CD8-positive, alpha-beta memory T cell (primary cell): ENCODE measurements at regions not wholly inside any gene's neighbourhood (a gene's known extent, or its start where the extent isn't known, plus 50 kb on each side); places are given as distances from the start of the nearest gene placed in this dataset.

Source experiments
- CTCF ChIA-PET: fragments of 350-600 bp; sonication (Branson Sonifier 250); formaldehyde crosslinking; loops from one replicate; lab custom pipeline; 2021; ENCODE audit warnings: antibody characterized with exemption; lab: Charles Lee
- POLR2A ChIA-PET: fragments of 350-600 bp; sonication (Branson Sonifier 250); formaldehyde crosslinking; loops from one replicate; lab custom pipeline; 2021; ENCODE audit warnings: antibody characterized with exemption; lab: Charles Lee
- DNase-seq, 5 donors: peaks; one replicate each; pipeline versions ENCODE4 v3.0.0 to v3.0.0-alpha.2; 2020 to 2022; ENCODE audit warnings: mixed read lengths in 1 of 5
- H3K27ac ChIP-seq: one replicate; pipeline ENCODE4 v1.7.0; 2013; ENCODE audit warnings: low read depth, mild to moderate bottlenecking, low read length, moderate library complexity
- H3K27me3 ChIP-seq: 2 replicates; pipeline ENCODE4 v1.7.0; 2013; ENCODE audit warnings: low read length, mild to moderate bottlenecking; ENCODE audit not compliant: insufficient read depth, poor library complexity, severe bottlenecking
- H3K36me3 ChIP-seq: 2 replicates; pipeline ENCODE4 v1.7.0; 2013; ENCODE audit warnings: mild to moderate bottlenecking, low read length, moderate library complexity; ENCODE audit not compliant: insufficient read depth
- H3K4me1 ChIP-seq: 2 replicates; pipeline ENCODE4 v1.7.0; 2013; ENCODE audit warnings: mild to moderate bottlenecking, low read length, moderate library complexity; ENCODE audit not compliant: insufficient read depth
- H3K4me3 ChIP-seq: 2 replicates; pipeline ENCODE4 v1.7.0; 2013; ENCODE audit warnings: mild to moderate bottlenecking, low read length
- H3K9me3 ChIP-seq: 2 replicates; pipeline ENCODE4 v1.7.0; 2013; ENCODE audit warnings: mild to moderate bottlenecking, low read length
- H3K27ac Mint-ChIP-seq, 8 donors: one replicate each; pipeline ENCODE4 v1.8.0; 2020 to 2021; ENCODE audit warnings: mixed read lengths in 8 of 8, mild to moderate bottlenecking in 6 of 8, inconsistent platforms in 3 of 8, moderate library complexity in 3 of 8
- H3K27me3 Mint-ChIP-seq, 2 donors: one replicate each; pipeline ENCODE4 v1.8.0; 2020 to 2021; ENCODE audit warnings: mixed read lengths in 2 of 2, mild to moderate bottlenecking in 1 of 2, moderate library complexity in 1 of 2
- H3K36me3 Mint-ChIP-seq, 3 donors: one replicate each; pipeline ENCODE4 v1.8.0; 2020 to 2021; ENCODE audit warnings: mixed read lengths in 3 of 3, inconsistent platforms in 1 of 3, mild to moderate bottlenecking in 1 of 3
- H3K4me1 Mint-ChIP-seq, 3 donors: one replicate each; pipeline ENCODE4 v1.8.0; 2020 to 2021; ENCODE audit warnings: mixed read lengths in 3 of 3, inconsistent platforms in 1 of 3, mild to moderate bottlenecking in 1 of 3
- H3K4me3 Mint-ChIP-seq, 7 donors: one replicate each; pipeline ENCODE4 v1.8.0; 2020 to 2021; ENCODE audit warnings: mixed read lengths in 7 of 7, mild to moderate bottlenecking in 6 of 7, moderate library complexity in 4 of 7, inconsistent platforms in 2 of 7
- H3K9me3 Mint-ChIP-seq, 5 donors: one replicate each; pipeline ENCODE4 v1.8.0; 2020 to 2022; ENCODE audit warnings: mixed read lengths in 5 of 5, mild to moderate bottlenecking in 3 of 5, moderate library complexity in 2 of 5, inconsistent platforms in 1 of 5

DNA sequence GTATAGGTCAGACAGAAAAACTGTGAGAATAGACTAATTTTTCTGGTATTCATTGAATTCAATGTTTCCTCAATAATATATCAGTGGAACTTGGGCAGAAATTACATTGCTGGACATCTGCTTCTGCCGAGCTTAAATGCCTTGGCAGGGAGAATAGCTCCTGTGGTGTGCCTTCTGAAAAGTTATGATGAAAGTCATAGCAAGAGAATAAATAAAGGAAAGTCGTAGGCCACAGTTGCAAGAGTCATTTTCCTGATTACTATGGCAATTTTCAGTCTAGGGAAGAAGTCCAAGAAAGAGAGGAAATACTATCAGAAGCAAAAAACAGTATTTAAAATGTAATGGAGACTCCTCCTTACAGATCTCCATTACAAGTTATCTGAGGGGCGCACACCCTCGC lies 1596.1 kb upstream of the WWC1 start:
- no peak overlapping the region for H3K4me3 ChIP-seq
- H3K27ac ChIP-seq, result no peak overlapping the region
- H3K9me3 Mint-ChIP-seq, result peaks cover 3 to 16% (median 13%) of the 10 kb centered on the region in 5 donors
- no peak overlapping the region for H3K27ac Mint-ChIP-seq
- ChIA-PET POLR2A (no interaction called here), CTCF (no interaction called here)
- no peak for DNase-seq
- no peak overlapping the region for H3K4me3 Mint-ChIP-seq
- H3K36me3 Mint-ChIP-seq, result no peaks in the 10 kb centered on the region
- H3K36me3 ChIP-seq, result no peaks in the 10 kb centered on the region
- no peaks in the 10 kb centered on the region for H3K27me3 ChIP-seq
- H3K27me3 Mint-ChIP-seq, result no peaks in the 10 kb centered on the region
- H3K4me1 ChIP-seq, result no peaks in the 10 kb centered on the region
- no peaks in the 10 kb centered on the region for H3K4me1 Mint-ChIP-seq
- H3K9me3 ChIP-seq, result no peaks in the 10 kb centered on the region

DNA sequence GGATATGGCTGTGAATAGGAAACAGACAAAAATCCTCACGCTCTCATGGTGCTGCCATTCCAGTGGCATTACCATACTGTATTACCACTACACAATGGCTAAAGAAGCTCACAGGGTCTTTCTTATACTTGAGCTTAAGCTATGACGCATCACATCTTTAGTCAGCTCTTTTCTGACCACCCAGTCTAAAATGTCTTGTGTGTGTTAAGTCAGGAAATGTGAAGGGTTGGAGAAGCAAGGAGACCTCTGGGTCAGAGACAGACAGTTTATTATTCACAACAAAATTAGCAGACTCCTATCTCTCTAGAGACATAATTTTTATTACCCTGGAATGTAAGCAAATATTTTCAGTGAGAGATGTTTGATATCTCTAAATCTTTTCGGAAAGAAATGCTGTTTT lies 1583.2 kb upstream of the WWC1 start:
- H3K36me3 Mint-ChIP-seq, result no peaks in the 10 kb centered on the region
- no peaks in the 10 kb centered on the region for H3K4me1 ChIP-seq
- no peaks in the 10 kb centered on the region for H3K36me3 ChIP-seq
- H3K4me3 ChIP-seq, result no peak overlapping the region
- no peaks in the 10 kb centered on the region for H3K27me3 ChIP-seq
- H3K9me3 ChIP-seq, result no peaks in the 10 kb centered on the region
- POLR2A ChIA-PET, result no interaction called here
- peaks cover 0 to 37% (median 10%) of the 10 kb centered on the region in 5 donors for H3K9me3 Mint-ChIP-seq
- no peak overlapping the region for H3K4me3 Mint-ChIP-seq
- CTCF ChIA-PET, result no interaction called here
- H3K4me1 Mint-ChIP-seq, result no peaks in the 10 kb centered on the region
- H3K27me3 Mint-ChIP-seq, result no peaks in the 10 kb centered on the region
- DNase-seq, result no peak
- H3K27ac Mint-ChIP-seq, result no peak overlapping the region
- H3K27ac ChIP-seq, result no peak overlapping the region

DNA sequence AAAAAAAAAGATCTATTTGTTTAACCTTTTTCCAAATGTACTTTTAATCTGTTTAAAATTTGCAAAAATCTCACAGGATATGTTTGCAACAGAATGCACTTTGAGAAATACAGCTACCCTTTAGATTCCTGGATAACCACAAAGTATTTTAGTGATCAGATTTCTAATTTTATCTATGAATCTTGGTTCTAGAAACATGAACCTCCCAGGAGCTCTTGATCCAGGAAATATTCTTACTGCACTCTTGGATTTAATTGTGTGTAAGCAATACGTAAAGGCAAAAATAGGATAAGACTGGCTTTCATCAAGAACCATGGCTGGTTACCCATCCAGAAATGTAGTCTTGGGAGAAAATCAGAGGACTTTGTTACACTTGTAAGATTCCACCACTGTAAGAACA lies 1581.8 kb upstream of the WWC1 start:
- no peaks in the 10 kb centered on the region for H3K27me3 ChIP-seq
- Mint-ChIP-seq H3K9me3 (peaks cover 0 to 32% (median 12%) of the 10 kb centered on the region in 5 donors), H3K4me3 (no peak overlapping the region), H3K36me3 (no peaks in the 10 kb centered on the region), H3K27ac (no peak overlapping the region), H3K27me3 (no peaks in the 10 kb centered on the region), H3K4me1 (no peaks in the 10 kb centered on the region)
- H3K9me3 ChIP-seq, result no peaks in the 10 kb centered on the region
- DNase-seq, result no peak
- H3K36me3 ChIP-seq, result no peaks in the 10 kb centered on the region
- no peak overlapping the region for H3K4me3 ChIP-seq
- H3K4me1 ChIP-seq, result no peaks in the 10 kb centered on the region
- no peak overlapping the region for H3K27ac ChIP-seq
- POLR2A ChIA-PET, result no interaction called here
- CTCF ChIA-PET, result no interaction called here

DNA sequence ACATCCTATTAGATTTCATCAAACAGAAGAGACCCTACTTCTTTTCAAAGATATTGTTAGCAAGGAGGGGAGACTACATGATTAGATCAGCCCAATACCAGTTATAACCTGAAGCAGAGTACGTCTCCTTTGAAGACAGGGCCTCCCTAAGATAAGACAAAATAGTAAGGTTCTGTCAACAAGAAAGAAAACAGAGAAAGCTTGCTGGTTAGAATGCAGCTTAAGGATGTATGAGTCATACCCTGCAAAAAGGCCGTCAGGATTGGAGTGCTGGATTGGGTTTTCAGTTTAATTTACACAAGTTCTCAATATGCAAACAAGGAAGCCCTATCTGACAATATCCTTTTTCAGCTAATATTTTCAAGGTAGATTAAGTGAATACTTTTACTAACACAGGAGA lies 1581.2 kb upstream of the WWC1 start:
- Histone ChIP-seq H3K4me1 (no peaks in the 10 kb centered on the region), H3K27me3 (no peaks in the 10 kb centered on the region), H3K36me3 (no peaks in the 10 kb centered on the region), H3K27ac (no peak overlapping the region), H3K4me3 (no peak overlapping the region), H3K9me3 (no peaks in the 10 kb centered on the region)
- H3K27ac Mint-ChIP-seq, result no peak overlapping the region
- H3K27me3 Mint-ChIP-seq, result no peaks in the 10 kb centered on the region
- DNase-seq, result no peak
- CTCF ChIA-PET, result no interaction called here
- H3K4me3 Mint-ChIP-seq, result no peak overlapping the region
- no peaks in the 10 kb centered on the region for H3K36me3 Mint-ChIP-seq
- POLR2A ChIA-PET, result no interaction called here
- peaks cover 0 to 36% (median 13%) of the 10 kb centered on the region in 5 donors for H3K9me3 Mint-ChIP-seq
- no peaks in the 10 kb centered on the region for H3K4me1 Mint-ChIP-seq

DNA sequence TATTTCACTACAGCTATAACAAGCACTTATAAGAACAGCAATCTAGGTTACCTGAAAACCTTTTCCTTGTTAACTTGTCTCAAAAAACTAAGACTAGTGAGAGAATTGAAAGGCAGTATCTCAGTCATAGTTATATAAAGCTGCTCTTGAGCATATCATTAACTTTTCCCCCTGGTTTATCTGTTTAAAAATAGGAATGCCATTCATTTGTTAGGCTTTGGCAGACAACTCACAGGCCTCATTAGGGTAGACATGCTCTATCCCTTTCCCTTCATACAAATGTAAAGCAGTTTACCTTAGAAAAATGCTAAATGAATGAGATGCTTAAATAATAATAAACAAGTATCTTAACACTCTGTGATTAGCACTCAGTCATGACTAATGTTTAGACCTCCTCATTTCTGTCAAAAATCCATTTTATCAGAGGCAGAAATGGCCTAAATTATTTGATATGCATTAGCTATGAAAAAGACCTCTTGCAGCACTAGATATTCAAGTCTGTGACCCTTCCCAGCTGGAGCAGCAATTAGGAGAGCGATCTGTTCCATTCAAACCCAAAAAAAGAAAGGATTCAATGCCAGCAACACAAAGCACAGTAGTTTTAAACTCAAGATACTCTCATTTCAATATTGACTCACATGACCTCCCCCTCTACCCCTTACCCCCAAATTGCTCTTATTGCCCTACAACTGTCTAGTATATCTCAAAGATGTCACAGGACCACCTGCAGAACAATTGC lies 1578.8 kb upstream of the WWC1 start:
- Mint-ChIP-seq H3K9me3 (peaks cover 3 to 30% (median 10%) of the 10 kb centered on the region in 5 donors), H3K4me1 (no peaks in the 10 kb centered on the region), H3K4me3 (no peak overlapping the region), H3K27ac (no peak overlapping the region), H3K27me3 (no peaks in the 10 kb centered on the region), H3K36me3 (no peaks in the 10 kb centered on the region)
- Histone ChIP-seq H3K4me3 (no peak overlapping the region), H3K36me3 (no peaks in the 10 kb centered on the region), H3K9me3 (no peaks in the 10 kb centered on the region), H3K27me3 (no peaks in the 10 kb centered on the region), H3K4me1 (no peaks in the 10 kb centered on the region), H3K27ac (no peak overlapping the region)
- no peak for DNase-seq
- ChIA-PET POLR2A (no interaction called here), CTCF (no interaction called here)

DNA sequence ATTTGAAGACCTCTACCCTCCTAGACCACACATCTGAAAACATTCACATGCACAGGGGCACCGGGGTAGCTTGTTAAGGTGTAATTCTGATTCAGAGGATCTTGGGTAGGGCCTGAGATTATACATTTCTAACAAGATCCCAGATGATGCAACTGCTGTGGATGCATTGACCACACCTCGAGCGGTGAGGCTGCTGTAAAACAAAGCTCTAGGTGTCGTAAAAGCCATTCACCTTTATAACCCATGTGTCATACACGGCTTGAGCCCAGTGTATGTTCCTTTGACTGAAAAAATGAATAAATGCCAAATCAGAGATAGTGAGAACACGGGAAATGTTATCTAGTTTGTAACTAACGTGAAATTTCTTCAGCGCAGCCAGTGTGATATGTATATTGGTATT lies 1578.2 kb upstream of the WWC1 start:
- Mint-ChIP-seq H3K36me3 (no peaks in the 10 kb centered on the region), H3K4me3 (no peak overlapping the region), H3K9me3 (peaks cover 3 to 24% (median 10%) of the 10 kb centered on the region in 5 donors), H3K27me3 (no peaks in the 10 kb centered on the region), H3K27ac (no peak overlapping the region), H3K4me1 (no peaks in the 10 kb centered on the region)
- no peaks in the 10 kb centered on the region for H3K27me3 ChIP-seq
- H3K9me3 ChIP-seq, result no peaks in the 10 kb centered on the region
- POLR2A ChIA-PET, result no interaction called here
- CTCF ChIA-PET, result no interaction called here
- H3K27ac ChIP-seq, result no peak overlapping the region
- H3K4me3 ChIP-seq, result no peak overlapping the region
- DNase-seq, result no peak
- H3K4me1 ChIP-seq, result no peaks in the 10 kb centered on the region
- no peaks in the 10 kb centered on the region for H3K36me3 ChIP-seq

DNA sequence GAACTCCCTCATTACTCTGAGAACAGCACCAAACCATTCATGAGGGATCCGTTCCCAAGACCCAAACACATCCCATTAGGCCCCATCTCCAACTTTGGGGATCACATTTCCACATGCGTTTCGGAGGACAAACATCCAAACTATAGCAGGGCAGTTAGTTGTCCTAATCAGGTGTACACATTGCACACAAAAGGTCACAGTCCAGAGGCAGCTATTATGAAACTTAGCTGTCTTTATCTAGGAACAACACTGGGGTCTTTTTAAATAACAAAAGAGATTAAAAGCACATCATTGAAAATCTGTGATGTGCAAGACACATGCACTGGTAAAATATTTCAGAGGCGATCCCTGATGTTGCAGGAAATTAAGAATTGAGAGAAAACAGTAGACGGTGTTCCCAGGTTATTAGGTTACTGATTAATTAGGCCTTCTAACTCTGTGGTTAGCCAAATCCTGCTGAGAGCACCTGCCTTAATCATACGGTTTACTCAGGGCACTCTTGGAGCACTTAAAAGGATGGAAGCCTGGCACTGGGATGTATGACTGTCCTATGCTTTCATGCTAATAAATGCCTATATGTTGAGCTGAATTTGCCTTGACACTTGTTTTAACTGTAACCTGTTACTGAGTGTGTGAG lies 1574.5 kb upstream of the WWC1 start:
- peaks cover 3 to 30% (median 12%) of the 10 kb centered on the region in 5 donors for H3K9me3 Mint-ChIP-seq
- ChIA-PET POLR2A (no interaction called here), CTCF (no interaction called here)
- Histone ChIP-seq H3K4me1 (no peaks in the 10 kb centered on the region), H3K4me3 (no peak overlapping the region), H3K27me3 (no peaks in the 10 kb centered on the region), H3K36me3 (no peaks in the 10 kb centered on the region), H3K27ac (no peak overlapping the region), H3K9me3 (no peaks in the 10 kb centered on the region)
- H3K27ac Mint-ChIP-seq, result no peak overlapping the region
- H3K27me3 Mint-ChIP-seq, result no peaks in the 10 kb centered on the region
- no peak for DNase-seq
- no peaks in the 10 kb centered on the region for H3K4me1 Mint-ChIP-seq
- no peaks in the 10 kb centered on the region for H3K36me3 Mint-ChIP-seq
- no peak overlapping the region for H3K4me3 Mint-ChIP-seq

DNA sequence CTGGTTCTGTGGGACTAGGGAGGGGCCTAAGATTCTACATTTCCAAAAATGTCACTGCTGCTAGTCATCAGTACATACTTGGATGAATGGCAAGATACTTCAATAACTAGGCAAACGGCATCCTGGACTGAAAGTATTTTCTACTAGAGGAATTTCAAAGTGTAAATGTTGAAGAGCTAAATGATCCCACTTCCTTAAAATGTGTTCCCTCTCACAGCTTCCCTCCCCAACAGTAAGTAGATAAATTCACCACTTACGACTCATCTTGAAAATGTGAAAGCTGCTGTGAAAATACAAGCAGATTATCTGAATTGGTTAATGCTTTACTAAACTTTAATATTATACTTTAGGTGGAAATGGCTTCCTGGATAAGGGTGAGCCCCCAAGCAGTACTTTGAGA lies 1571.5 kb upstream of the WWC1 start:
- H3K27me3 Mint-ChIP-seq, result no peaks in the 10 kb centered on the region
- Histone ChIP-seq H3K27ac (no peak overlapping the region), H3K9me3 (no peaks in the 10 kb centered on the region), H3K27me3 (no peaks in the 10 kb centered on the region), H3K4me3 (no peak overlapping the region), H3K4me1 (no peaks in the 10 kb centered on the region), H3K36me3 (no peaks in the 10 kb centered on the region)
- H3K27ac Mint-ChIP-seq, result no peak overlapping the region
- H3K4me1 Mint-ChIP-seq, result no peaks in the 10 kb centered on the region
- ChIA-PET POLR2A (no interaction called here), CTCF (no interaction called here)
- no peaks in the 10 kb centered on the region for H3K36me3 Mint-ChIP-seq
- DNase-seq, result no peak
- no peak overlapping the region for H3K4me3 Mint-ChIP-seq
- H3K9me3 Mint-ChIP-seq, result peaks cover 3 to 14% (median 8%) of the 10 kb centered on the region in 5 donors
